Omental fat pad (tissue), 3 donors: ENCODE measurements at regions not wholly inside any gene's neighbourhood (a gene's known extent, or its start where the extent isn't known, plus 50 kb on each side); places are given as distances from the start of the nearest gene placed in this dataset.

Experiments
- ATAC-seq: fragments of 150-250 bp; one replicate; pipeline ENCODE4 v1.9.1; 2016; ENCODE audit warnings: mild to moderate bottlenecking, moderate library complexity; ENCODE audit not compliant: low FRiP score
- DNase-seq: peaks from one replicate; pipeline ENCODE4 v3.0.0-alpha.2; 2019; ENCODE audit warnings: low spot score
- TF ChIP-seq, protein P1 (sequence below), 3 donors: fragments of 450-650 bp; IDR thresholded peaks; one replicate each; pipeline ENCODE4 v1.5.1; 2016 to 2017; ENCODE audit warnings: antibody characterized with exemption in 3 of 3, mild to moderate bottlenecking in 3 of 3, moderate library complexity in 2 of 3

DNA sequence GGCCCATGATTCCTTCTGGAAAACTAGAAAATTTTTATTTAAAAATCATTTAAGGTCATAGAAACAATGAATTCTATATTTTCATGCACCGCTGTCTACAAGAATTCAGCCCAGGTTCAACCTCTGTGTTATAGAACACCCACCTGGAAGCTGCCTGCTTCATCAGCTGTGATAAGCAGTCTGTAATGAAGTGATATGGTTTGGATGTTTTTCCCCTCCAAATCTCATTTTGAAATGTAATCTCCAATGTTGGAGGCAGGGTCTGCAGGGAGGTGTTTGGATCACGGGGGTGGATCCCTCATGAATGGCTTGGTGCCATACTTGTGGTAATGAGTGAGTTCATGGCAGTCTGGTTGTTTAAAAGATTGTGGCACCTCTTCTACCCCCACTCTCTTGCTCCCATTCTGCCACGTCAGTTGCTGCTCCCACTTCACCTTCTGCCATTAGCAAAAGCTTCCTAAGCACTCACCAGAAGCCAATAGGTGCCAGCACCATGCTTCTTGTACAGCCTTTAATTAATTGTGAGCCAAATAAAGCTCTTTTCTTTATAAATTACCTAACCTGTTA is 55.6 kb downstream of the MRPL32 start:
- no peak for DNase-seq
- TF ChIP-seq, protein P1, sequence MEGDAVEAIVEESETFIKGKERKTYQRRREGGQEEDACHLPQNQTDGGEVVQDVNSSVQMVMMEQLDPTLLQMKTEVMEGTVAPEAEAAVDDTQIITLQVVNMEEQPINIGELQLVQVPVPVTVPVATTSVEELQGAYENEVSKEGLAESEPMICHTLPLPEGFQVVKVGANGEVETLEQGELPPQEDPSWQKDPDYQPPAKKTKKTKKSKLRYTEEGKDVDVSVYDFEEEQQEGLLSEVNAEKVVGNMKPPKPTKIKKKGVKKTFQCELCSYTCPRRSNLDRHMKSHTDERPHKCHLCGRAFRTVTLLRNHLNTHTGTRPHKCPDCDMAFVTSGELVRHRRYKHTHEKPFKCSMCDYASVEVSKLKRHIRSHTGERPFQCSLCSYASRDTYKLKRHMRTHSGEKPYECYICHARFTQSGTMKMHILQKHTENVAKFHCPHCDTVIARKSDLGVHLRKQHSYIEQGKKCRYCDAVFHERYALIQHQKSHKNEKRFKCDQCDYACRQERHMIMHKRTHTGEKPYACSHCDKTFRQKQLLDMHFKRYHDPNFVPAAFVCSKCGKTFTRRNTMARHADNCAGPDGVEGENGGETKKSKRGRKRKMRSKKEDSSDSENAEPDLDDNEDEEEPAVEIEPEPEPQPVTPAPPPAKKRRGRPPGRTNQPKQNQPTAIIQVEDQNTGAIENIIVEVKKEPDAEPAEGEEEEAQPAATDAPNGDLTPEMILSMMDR (IDR thresholded peaks at IDR 0.05): no peak
- ATAC-seq: no peak

DNA sequence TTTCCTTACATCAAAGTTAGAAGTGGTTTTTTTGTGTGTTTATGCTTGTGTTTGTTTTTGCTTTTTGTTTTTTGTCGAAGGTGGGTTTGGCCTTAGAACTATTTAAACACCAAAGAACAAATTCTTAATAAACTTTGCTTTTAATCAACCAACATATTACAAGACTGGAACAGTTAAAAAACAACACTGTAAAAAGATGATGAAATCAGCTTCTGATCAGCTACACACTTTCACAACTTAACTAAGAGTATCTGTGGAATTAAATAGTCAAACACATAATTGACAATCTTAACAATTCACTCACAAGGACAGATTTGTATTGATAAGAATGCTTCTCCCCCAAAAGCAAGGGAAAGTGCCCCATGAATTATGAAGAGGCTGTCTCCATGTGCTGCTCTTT is 58.8 kb downstream of the MRPL32 start:
- no peak for ATAC-seq
- TF ChIP-seq, protein P1 (IDR thresholded peaks at IDR 0.05): no peak
- no peak for DNase-seq

DNA sequence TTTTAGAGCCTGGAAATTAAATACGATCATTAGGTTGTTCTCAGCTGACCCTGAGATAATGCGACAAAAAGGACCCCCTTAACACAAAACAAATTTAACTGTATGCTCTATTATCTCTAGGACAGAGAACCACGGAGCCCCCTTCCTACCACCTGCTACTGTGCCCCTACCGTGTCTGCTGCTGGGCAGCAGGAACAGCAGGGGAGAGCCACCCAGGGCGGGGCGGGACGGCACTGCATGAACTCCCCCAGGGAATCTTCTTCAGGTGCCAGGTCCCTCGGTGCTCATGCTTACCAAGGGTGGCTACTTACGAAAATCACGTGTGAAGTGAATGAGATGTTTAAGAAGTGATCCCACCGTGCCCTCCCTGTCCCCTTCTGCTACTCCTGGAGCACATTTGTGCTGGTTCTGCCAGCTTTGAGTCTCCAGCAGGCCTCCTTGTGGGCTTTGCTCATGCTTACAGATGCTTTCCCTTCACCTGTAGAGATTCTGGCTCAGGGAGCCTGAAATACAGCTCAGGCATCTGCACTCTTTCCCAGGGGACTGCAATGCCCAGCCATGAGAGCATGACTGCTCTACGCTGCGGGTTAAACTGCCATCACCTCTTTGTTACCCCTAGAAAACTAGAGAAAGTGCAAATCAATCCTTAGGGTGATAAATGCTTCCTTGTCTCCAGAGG is 59.9 kb downstream of the MRPL32 start:
- TF ChIP-seq, protein P1 (IDR thresholded peaks at IDR 0.05): no peak

DNA sequence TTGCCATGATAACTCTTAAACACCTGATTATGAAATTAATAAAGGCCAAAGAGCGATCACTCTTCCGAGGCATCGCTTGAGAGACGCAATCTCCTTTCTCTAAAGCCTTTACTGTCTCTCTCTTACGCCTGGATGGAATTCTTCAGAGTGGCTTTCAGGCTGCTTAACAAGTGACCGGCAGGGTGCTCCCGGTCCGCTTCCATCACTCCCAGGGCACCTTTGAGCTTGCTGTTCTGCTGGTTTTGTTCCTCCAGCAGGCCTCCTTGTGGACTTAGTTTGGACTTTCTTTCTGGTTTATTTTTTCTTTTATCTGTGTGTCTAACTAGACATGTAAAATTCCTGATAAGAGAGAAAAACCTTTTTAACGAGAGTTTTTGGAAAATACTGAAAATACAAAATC is 60.9 kb downstream of the MRPL32 start:
- DNase-seq: no peak
- ATAC-seq: no peak
- TF ChIP-seq, protein P1 (IDR thresholded peaks at IDR 0.05): no peak

More for the DNA sequence above, 59.9 kb downstream of the MRPL32 start:
- ATAC-seq (no peak), DNase-seq (no peak)

DNA sequence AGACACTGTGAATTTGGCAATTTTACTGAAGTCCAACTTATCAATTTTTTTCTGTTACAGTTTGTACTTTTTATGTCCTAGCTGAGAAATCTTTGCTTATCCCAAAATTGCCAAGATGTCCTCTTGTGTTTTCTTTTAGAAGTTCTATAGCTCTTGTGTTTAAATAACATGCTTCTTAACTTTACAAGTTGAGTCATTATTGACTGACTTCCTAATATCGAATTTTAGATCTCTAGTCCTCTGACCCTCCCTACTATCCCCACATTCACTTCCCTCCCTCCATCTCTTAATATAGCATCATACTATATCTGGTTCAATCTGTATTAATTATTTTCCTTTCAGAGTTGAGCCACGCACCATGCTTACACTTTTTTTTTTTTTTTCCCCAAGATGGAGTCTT is 61.9 kb downstream of the MRPL32 start:
- ATAC-seq: no peak
- no peak for DNase-seq
- TF ChIP-seq, protein P1 (IDR thresholded peaks at IDR 0.05): no peak

DNA sequence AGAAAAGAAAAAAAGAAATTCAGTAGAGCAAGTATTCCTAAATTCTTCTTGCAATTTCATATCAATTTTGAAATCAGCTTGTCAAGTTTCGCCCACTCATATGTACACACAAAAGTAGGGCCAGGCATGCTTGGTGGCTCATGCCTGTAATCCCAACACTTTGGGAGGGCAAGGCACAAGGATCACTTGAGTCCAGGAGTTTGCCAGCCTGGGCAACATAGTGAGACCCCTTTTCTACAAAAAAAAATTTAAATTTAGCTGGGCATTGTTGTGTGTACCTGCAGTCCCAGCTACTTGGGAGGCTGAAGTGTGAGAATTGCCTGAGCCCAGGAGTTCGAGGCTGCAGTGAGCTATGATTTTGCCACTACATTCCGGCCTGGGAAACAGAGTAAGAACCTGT is 65.4 kb downstream of the MRPL32 start:
- TF ChIP-seq, protein P1 (IDR thresholded peaks at IDR 0.05): no peak
- DNase-seq (no peak), ATAC-seq (no peak)

DNA sequence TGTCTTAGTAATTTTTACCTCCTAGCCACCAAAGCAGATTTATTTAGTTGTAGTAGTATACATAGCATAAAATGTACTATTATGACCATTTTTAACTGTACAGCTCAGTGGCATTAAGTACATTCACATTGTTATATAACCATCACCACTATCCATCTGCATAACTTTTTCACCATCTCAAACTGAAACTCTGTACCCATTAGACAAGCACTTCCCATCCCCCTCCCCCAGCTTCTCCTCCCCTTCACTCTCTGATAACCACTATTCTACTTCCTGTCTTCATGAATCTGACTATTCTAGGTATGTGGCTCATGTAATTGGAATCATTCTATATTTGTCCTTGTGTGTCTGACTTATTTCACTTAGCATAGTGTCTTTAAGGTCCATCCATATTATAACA is 71.9 kb downstream of the MRPL32 start:
- ATAC-seq: no peak
- DNase-seq: no peak
- TF ChIP-seq, protein P1 (IDR thresholded peaks at IDR 0.05): no peak
